ENCODE measurements at regions not wholly inside any gene's neighbourhood (a gene's known extent, or its start where the extent isn't known, plus 50 kb on each side); places are given as distances from the start of the nearest gene placed in this dataset.
A peak's percentile ranks its signal among the peaks of the same experiment; 100 is the strongest.
"Not testable (repeated sequence)": the region's sequence is repeated elsewhere in the genome, so short reads cannot be mapped to it uniquely, and the experiment has no call there.

DNA sequence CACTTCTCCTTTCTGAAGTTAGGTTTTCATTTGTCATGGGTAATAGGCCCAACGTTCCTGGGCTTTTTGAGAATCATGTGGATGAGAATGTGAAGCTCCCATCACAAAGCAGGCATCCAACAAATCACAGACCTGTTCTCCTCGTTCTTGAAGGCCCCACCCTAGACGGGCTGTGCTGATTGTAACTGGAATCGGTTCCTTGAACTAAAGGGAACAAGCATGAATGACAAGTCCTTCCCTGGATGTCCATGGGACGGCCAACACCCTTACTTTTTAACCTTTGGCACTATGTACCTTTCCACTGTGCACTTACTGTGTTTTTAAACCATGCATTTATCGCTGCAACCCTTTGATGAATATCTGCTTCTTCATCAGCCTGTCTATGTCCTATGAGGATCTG is 438.2 kb downstream of the CD83 start:
- H3K4me3 ChIP-seq (ENCODE audit: low read length) = no peak overlapping the region
- H3K27ac ChIP-seq (ENCODE audit: low read length) = no peak overlapping the region
- H3K79me2 ChIP-seq (replicated peaks; ENCODE audit: insufficient read depth, low read length) = no peaks in the 10 kb centered on the region
- H3K9me2 ChIP-seq (ENCODE audit: insufficient read depth, low read length) = no peaks in the 10 kb centered on the region
- TF ChIP-seq POLR2AphosphoS5 (IDR thresholded peaks at IDR 0.05) (no peak), RAD21 (conservative IDR thresholded peaks at IDR 0.05) (no peak), EP300 (conservative IDR thresholded peaks at IDR 0.05; ENCODE audit: poor library complexity, severe bottlenecking) (no peak), TAF1 (IDR thresholded peaks at IDR 0.05; ENCODE audit: low read depth) (no peak), SMC3 (conservative IDR thresholded peaks at IDR 0.05; ENCODE audit: poor library complexity) (no peak), MXI1 (conservative IDR thresholded peaks at IDR 0.05; ENCODE audit: poor library complexity, severe bottlenecking) (no peak)
- TF ChIP-seq, protein P1, sequence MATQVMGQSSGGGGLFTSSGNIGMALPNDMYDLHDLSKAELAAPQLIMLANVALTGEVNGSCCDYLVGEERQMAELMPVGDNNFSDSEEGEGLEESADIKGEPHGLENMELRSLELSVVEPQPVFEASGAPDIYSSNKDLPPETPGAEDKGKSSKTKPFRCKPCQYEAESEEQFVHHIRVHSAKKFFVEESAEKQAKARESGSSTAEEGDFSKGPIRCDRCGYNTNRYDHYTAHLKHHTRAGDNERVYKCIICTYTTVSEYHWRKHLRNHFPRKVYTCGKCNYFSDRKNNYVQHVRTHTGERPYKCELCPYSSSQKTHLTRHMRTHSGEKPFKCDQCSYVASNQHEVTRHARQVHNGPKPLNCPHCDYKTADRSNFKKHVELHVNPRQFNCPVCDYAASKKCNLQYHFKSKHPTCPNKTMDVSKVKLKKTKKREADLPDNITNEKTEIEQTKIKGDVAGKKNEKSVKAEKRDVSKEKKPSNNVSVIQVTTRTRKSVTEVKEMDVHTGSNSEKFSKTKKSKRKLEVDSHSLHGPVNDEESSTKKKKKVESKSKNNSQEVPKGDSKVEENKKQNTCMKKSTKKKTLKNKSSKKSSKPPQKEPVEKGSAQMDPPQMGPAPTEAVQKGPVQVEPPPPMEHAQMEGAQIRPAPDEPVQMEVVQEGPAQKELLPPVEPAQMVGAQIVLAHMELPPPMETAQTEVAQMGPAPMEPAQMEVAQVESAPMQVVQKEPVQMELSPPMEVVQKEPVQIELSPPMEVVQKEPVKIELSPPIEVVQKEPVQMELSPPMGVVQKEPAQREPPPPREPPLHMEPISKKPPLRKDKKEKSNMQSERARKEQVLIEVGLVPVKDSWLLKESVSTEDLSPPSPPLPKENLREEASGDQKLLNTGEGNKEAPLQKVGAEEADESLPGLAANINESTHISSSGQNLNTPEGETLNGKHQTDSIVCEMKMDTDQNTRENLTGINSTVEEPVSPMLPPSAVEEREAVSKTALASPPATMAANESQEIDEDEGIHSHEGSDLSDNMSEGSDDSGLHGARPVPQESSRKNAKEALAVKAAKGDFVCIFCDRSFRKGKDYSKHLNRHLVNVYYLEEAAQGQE (IDR thresholded peaks at IDR 0.05; ENCODE audit: borderline replicate concordance) = no peak
- TF ChIP-seq, protein P2, sequence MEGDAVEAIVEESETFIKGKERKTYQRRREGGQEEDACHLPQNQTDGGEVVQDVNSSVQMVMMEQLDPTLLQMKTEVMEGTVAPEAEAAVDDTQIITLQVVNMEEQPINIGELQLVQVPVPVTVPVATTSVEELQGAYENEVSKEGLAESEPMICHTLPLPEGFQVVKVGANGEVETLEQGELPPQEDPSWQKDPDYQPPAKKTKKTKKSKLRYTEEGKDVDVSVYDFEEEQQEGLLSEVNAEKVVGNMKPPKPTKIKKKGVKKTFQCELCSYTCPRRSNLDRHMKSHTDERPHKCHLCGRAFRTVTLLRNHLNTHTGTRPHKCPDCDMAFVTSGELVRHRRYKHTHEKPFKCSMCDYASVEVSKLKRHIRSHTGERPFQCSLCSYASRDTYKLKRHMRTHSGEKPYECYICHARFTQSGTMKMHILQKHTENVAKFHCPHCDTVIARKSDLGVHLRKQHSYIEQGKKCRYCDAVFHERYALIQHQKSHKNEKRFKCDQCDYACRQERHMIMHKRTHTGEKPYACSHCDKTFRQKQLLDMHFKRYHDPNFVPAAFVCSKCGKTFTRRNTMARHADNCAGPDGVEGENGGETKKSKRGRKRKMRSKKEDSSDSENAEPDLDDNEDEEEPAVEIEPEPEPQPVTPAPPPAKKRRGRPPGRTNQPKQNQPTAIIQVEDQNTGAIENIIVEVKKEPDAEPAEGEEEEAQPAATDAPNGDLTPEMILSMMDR (IDR thresholded peaks at IDR 0.05; ENCODE audit: poor library complexity, severe bottlenecking) = no peak
- H3K36me3 ChIP-seq (ENCODE audit: insufficient read depth, low read length) = no peaks in the 10 kb centered on the region
- no peaks in the 10 kb centered on the region for H4K20me1 ChIP-seq (ENCODE audit: insufficient read depth)
- no peaks in the 10 kb centered on the region for H3K9me3 ChIP-seq (ENCODE audit: low read length)
- no peaks in the 10 kb centered on the region for H3K27me3 ChIP-seq (ENCODE audit: insufficient read depth, low read depth, low read length)
- no peak overlapping the region for H3K4me2 ChIP-seq (ENCODE audit: low read length)
- no peaks in the 10 kb centered on the region for H3F3A ChIP-seq (ENCODE audit: insufficient read depth, low read length, poor library complexity, severe bottlenecking)
- H2AFZ ChIP-seq (ENCODE audit: low read depth, low read length) = no peak overlapping the region
- H3K9ac ChIP-seq (ENCODE audit: low read length) = no peak overlapping the region

DNA sequence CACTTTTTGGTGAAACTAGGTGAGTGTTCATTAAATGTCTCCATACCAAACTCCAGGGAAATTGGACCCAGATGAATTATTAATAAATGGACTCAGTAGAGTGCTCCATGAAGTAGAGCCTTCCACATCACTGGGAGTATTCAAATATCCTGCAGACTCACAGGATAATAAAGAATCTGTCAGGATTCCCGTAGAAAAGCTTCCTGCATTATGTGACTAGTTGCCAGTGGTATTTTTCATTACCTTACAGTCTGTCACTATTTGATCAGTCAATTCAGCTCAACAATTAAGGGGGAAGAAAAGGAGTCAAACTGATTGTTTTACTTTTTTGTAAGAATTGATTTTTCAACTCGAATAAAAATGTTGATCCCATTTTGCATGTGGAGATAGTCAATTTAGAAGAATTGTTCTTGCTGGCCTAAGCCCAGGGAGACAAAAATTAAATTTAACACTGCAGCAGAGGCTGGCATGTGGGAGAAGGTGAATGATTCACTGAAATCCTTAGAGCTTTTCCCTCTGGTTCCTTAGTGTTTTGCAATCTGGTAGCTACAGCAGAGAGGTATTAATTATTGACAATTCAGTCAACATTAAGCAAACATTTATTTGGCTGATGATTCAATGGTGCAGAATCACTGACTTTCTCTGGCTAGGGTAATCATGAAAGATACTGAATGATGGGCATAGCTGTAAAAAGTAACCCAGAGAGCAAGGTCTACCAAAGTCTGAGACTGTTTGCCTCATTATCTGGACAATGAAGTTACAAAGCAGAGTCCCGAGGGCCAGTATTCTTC is 442.4 kb downstream of the CD83 start:
- no peaks in the 10 kb centered on the region for H3K9me3 ChIP-seq (ENCODE audit: low read length)
- no peaks in the 10 kb centered on the region for H3F3A ChIP-seq (ENCODE audit: insufficient read depth, low read length, poor library complexity, severe bottlenecking)
- no peaks in the 10 kb centered on the region for H3K36me3 ChIP-seq (ENCODE audit: insufficient read depth, low read length)
- no peak overlapping the region for H3K4me2 ChIP-seq (ENCODE audit: low read length)
- no peaks in the 10 kb centered on the region for H3K9me2 ChIP-seq (ENCODE audit: insufficient read depth, low read length)
- H2AFZ ChIP-seq (ENCODE audit: low read depth, low read length) = no peak overlapping the region
- H3K9ac ChIP-seq (ENCODE audit: low read length) = no peak overlapping the region
- no peaks in the 10 kb centered on the region for H4K20me1 ChIP-seq (ENCODE audit: insufficient read depth)
- no peak overlapping the region for H3K4me3 ChIP-seq (ENCODE audit: low read length)
- H3K27ac ChIP-seq (ENCODE audit: low read length) = no peak overlapping the region
- no peaks in the 10 kb centered on the region for H3K27me3 ChIP-seq (ENCODE audit: insufficient read depth, low read depth, low read length)
- TF ChIP-seq POLR2AphosphoS5 (IDR thresholded peaks at IDR 0.05) = no peak
- peak; percentile 32 for TF ChIP-seq EP300 (conservative IDR thresholded peaks at IDR 0.05; ENCODE audit: poor library complexity, severe bottlenecking)
- TF ChIP-seq, protein P1 (IDR thresholded peaks at IDR 0.05; ENCODE audit: borderline replicate concordance) = peak; percentile 29
- H3K79me2 ChIP-seq (replicated peaks; ENCODE audit: insufficient read depth, low read length) = no peaks in the 10 kb centered on the region

DNA sequence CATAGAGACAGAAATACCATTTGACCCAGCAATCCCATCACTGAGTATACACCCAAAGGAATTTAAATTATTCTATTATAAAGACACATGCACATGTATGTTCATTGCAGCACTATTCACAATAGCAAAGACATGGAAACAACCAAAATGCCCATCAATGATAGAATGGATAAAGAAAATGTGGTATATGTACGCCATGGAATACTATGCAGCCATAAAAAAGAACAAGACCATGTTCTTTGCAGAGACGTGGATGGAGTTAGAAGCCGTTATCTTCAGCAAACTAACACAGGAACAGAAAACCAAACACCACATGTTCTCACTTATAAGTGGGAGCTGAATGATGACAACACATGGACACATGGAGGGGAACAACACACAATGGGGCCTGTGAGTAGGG is 444.0 kb downstream of the CD83 start:
- not testable (repeated sequence) for H3K9ac ChIP-seq (ENCODE audit: low read length); H3K79me2 ChIP-seq (replicated peaks; ENCODE audit: insufficient read depth, low read length); H3K4me2 ChIP-seq (ENCODE audit: low read length); H3K27me3 ChIP-seq (ENCODE audit: insufficient read depth, low read depth, low read length); H3K4me3 ChIP-seq (ENCODE audit: low read length); H3K9me3 ChIP-seq (ENCODE audit: low read length); H3K9me2 ChIP-seq (ENCODE audit: insufficient read depth, low read length); H4K20me1 ChIP-seq (ENCODE audit: insufficient read depth); H2AFZ ChIP-seq (ENCODE audit: low read depth, low read length); H3K36me3 ChIP-seq (ENCODE audit: insufficient read depth, low read length); H3F3A ChIP-seq (ENCODE audit: insufficient read depth, low read length, poor library complexity, severe bottlenecking); H3K27ac ChIP-seq (ENCODE audit: low read length)
